GM21723 (cell line): ENCODE measurements at regions not wholly inside any gene's neighbourhood (a gene's known extent, or its start where the extent isn't known, plus 50 kb on each side); places are given as distances from the start of the nearest gene placed in this dataset.

ENCODE experiments used
- ATAC-seq: cut with Tn5 transposase; IDR thresholded peaks from one replicate; pipeline ENCODE4 v1.9.1; 2021; ENCODE audit warnings: mild to moderate bottlenecking, moderate library complexity; ENCODE audit not compliant: unreplicated experiment

- ATAC-seq = no peak
These were observed 117.1 kb downstream of the ZFP36L2 start for GRCh38 chr2:43109261-43109743.

DNA sequence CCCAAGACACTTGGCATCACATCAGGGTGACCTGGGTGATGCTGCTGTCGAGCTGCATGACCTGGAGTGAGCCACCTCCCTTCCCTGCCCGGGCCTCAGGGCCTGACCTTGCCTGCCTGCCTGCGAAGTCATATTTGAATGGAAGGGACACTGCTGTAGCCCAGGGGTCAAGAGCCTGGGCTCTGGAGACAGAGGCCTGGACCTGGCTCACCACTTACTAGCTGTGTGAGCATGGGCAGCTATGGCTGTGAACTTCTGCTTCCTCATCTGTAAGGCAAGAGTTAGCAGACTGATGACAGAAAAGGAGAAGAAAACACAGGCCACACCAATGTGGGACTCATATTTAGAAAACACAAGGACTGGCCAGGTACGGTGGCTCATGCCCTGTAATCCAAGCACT lies 118.7 kb downstream of the ZFP36L2 start:
- no peak for ATAC-seq

- ATAC-seq = no peak
These were observed 119.6 kb downstream of the ZFP36L2 start for GRCh38 chr2:43106559-43107527.

- no peak for ATAC-seq
These were observed 120.5 kb downstream of the ZFP36L2 start for GRCh38 chr2:43105586-43106558.

GRCh38 chr2:43104763-43105162 lies 121.6 kb downstream of the ZFP36L2 start:
- ATAC-seq = no peak

GRCh38 chr2:43104106-43104505 lies 122.3 kb downstream of the ZFP36L2 start:
- no peak for ATAC-seq

GRCh38 chr2:43103093-43103404 lies 123.4 kb downstream of the ZFP36L2 start:
- ATAC-seq = no peak

DNA sequence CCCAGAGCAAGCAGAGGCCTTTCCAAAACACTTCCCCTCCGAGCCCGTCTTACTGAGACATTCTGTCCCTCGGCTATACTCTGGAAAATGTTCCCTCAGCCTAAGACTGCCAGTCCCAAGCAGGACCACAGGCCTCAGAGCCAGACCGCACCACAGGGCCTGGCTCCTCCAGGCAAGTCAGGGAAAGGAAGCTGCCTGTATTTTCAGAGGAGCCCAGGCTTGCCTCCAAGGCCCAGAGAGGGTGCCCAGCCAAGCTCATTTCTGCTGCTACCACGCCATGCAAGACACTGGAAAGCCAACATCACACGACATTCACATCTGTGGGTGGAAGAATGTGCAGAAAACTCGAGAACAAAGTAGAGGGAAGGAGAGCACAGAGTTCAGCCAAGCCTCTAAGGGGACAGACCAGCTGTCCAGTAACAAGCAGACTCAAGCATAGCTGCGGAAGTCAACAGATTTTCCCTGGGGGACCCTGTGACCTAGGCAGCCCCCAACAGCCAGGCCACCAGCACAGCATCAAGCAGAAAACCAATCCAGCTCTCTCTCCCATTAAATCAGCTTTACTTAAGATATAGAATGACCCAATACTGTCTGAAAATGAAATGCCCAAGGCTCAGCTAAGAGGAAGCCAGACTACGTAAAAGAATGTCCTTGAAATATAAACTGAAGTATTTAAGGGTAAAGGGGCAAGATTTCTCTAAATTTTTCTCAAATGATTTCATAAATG lies 123.9 kb downstream of the ZFP36L2 start:
- no peak for ATAC-seq

DNA sequence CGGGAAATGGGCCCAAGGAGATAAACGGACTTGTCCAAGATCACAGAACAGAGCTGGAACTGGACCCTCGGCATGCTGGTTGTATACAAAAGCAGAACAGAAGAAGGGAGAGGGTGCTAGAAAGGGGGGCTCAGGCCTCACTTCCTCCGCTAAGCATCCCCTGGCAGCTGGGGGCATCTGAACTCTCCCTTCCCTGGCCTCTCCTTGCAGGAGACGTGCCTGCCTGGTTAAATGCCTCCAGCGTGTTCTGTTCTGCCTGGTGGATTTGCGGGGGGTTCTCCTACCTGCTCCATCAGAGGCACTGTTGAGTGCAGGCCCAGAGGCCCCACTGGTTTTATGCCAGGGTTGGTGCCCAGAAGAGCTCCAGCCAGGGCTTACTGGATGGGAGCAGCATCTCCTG lies 124.7 kb downstream of the ZFP36L2 start:
- ATAC-seq = no peak

DNA sequence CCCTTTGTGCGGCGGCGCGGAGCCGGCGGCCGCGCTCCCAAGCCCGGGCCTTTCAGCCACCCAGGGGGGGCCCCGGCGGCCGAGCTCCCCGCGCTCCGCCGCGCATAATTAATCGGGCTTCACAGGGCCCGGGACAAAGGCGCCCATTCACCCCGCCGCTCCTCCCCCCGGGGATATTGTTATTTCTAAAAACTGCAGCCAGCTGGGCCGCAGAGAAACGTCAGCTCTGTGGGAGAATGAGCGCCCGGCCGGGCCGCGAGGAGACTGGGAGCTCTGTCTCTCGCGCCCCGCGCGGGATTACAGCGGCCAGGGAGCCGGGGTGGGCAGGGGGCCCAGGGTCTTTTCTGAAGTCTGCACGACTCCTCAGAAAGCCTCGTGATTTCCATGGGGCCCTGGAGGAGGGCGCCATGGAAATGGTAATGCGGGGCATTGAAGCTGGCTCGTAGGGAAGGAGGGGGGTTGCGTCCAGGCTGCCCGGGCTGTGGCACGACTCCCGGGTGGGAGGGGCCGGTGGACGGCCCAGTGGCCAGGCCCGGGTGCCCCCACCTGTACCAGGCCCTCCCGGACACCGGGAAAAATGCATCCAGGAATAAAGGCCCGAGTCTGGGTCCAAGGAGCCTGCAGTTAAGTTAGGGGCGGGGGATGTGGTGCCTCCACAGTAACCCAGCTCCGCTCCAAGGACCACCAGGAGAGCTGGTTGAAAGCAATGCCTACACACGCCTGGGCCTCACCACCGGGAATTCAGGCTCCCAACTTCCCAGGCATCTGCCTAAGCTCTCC lies 125.3 kb downstream of the ZFP36L2 start:
- ATAC-seq = no peak

- no peak for ATAC-seq
These were observed 126.0 kb downstream of the ZFP36L2 start for GRCh38 chr2:43100362-43100882.

DNA sequence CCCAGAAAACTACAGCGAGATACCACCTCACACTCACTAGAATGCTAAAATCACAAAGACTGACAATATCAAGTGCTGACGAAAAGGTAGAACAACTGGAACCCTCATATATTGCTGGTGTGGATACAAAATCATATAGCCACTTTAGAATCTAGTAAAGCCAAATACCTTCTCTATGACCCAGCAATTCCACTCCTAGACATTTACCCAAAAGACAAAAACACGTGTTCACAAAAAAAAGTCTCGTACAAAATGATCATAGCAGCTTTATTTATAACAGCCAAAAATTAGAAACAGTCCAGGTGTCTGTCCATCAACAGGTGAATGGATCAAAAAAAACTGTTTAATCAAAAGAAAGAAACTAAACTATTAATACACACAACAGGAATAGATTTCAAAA lies 126.6 kb downstream of the ZFP36L2 start:
- ATAC-seq = no peak

DNA sequence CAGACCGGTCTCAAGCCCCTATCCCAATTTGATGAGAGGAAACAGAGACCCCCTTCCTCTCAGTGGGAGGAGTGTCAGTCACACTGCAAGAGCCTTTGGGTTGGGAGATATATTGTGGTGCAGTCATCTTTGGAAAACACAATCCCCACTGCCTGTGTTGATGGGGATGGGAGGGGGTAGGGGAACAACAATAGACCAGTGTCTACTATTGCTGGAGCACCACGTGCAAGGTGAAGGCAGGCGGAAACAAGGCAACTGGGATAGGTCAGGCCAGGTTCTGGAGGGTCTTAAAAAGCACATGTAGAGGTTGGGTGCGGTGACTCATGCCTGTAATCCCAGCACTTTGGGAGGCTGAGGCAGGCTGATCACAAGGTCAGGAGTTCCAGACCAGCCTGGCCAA lies 127.9 kb downstream of the ZFP36L2 start:
- ATAC-seq = no peak

- no peak for ATAC-seq
These were observed 128.6 kb downstream of the ZFP36L2 start for GRCh38 chr2:43097644-43098408.

DNA sequence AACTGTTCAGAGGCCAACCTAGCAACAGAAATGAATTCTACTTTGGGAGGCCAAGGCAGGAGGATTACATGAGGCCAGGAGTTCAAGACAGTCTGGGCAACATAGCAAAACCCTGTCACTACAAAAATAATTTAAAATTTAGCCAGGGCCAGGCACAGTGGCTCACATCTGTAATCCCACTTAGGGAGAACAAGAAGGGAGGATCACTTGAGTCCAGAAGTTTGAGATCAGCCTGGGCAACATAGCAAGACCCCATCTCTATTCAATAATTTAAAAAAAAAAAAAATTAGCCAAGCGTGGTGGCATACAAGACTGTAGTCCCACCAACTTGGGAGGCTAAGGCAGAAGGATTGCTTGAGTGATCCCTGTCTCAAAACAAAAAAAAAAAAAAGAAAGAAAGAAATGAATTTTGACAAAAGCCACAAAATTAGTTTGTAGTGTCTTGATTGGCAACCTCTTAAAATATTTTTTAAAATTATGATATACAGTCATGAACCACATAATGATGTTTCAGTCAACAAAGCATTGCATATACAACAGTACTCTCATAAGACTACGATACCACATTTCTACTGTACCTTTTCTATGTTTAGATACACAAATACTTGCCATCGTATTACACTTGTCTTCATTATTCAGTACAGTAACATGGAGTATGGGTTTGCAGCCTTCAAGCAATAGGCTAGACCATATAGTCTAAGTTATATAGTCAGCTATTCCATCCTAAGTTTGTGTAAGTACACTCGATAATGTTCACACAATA lies 130.7 kb downstream of the ZFP36L2 start:
- no peak for ATAC-seq

- ATAC-seq = no peak
These were observed 133.8 kb downstream of the ZFP36L2 start for GRCh38 chr2:43092520-43093179.

DNA sequence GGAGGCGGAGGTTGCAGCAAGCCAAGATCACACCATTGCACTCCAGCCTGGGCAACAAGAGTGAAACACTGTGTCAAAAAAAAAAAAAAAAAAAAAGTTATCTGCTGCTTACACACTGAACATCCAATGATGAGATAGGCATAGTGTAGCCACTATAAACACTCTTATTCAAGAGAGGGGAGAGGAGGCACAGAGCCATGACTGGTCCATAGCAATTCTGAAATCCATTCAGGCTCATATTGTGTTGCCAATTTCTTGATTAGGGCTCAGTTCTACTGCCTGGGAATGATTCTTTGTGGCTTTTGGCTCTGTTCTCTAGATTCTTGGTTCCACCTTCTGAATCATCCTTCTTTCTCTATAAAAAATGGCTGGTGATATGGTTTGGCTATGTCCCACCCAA lies 136.1 kb downstream of the ZFP36L2 start:
- no peak for ATAC-seq
